ENCODE measurements at regions not wholly inside any gene's neighbourhood (a gene's known extent, or its start where the extent isn't known, plus 50 kb on each side); places are given as distances from the start of the nearest gene placed in this dataset.

- TF ChIP-seq EZH2phosphoT487 (IDR thresholded peaks at IDR 0.05) (no peak), CTCF (IDR thresholded peaks at IDR 0.05) (no peak)
Measured at GRCh38 chr18:39558658-39559057, 1993.1 kb upstream of the CELF4 start.
